ENCODE measurements at regions not wholly inside any gene's neighbourhood (a gene's known extent, or its start where the extent isn't known, plus 50 kb on each side); places are given as distances from the start of the nearest gene placed in this dataset.

DNA sequence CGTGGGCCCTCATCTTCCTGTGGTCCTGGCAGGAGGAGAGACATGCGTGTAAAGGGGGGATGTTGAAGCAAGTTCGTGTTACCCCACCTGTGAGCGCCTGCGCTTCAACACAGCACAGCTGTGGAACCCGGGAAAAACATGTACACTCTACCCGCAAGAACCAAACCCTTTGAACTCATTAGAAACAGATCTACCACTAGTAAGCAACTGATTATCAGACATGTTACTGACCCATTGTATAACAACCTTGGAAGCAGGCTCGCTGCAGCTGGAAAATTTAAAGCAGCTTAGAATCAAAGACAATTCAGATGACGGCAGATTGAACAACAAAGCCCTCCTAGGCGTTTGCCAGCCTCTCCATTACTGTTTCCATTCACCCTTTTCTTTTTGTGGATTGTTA lies 771.7 kb upstream of the SALL3 start:
- DNase-seq (ENCODE audit: low read depth in 6 of 9, low spot score in 9 of 9), result no peak
- Histone ChIP-seq H3K27ac (ENCODE audit: low read depth in 1 of 2, low read length in 1 of 2) (no peak overlapping the region), H3K9me3 (ENCODE audit: control insufficient read depth in 2 of 2, insufficient read depth in 1 of 2, low read length in 1 of 2) (no peaks in the 10 kb centered on the region), H3K27me3 (ENCODE audit: control insufficient read depth in 2 of 2, insufficient read depth in 1 of 2, low read length in 1 of 2) (no peaks in the 10 kb centered on the region), H3K36me3 (ENCODE audit: control insufficient read depth in 2 of 2, insufficient read depth in 2 of 2, low read length in 1 of 2) (no peaks in the 10 kb centered on the region), H3K4me1 (ENCODE audit: control insufficient read depth in 2 of 2, insufficient read depth in 2 of 2, low read length in 2 of 2) (no peaks in the 10 kb centered on the region), H3K4me3 (ENCODE audit: low read length in 2 of 2) (no peak overlapping the region)
- 86% methylated on average over 10 of the region's 10 CpGs for WGBS

- no peaks in the 10 kb centered on the region for H3K36me3 ChIP-seq (ENCODE audit: control insufficient read depth in 2 of 2, insufficient read depth in 2 of 2, low read length in 1 of 2)
- no peak for DNase-seq (ENCODE audit: low read depth in 6 of 9, low spot score in 9 of 9)
- H3K9me3 ChIP-seq (ENCODE audit: control insufficient read depth in 2 of 2, insufficient read depth in 1 of 2, low read length in 1 of 2), result peaks cover 0 to 2% of the 10 kb centered on the region in 2 donors
- H3K4me3 ChIP-seq (ENCODE audit: low read length in 2 of 2), result no peak overlapping the region
- no peaks in the 10 kb centered on the region for H3K4me1 ChIP-seq (ENCODE audit: control insufficient read depth in 2 of 2, insufficient read depth in 2 of 2, low read length in 2 of 2)
- no peaks in the 10 kb centered on the region for H3K27me3 ChIP-seq (ENCODE audit: control insufficient read depth in 2 of 2, insufficient read depth in 1 of 2, low read length in 1 of 2)
- no peak overlapping the region for H3K27ac ChIP-seq (ENCODE audit: low read depth in 1 of 2, low read length in 1 of 2)
- WGBS, result 88% methylated on average over 2 of the region's 2 CpGs
Observed at GRCh38 chr18:78208461-78208860, 771.2 kb upstream of the SALL3 start.

- Histone ChIP-seq H3K27ac (ENCODE audit: low read depth in 1 of 2, low read length in 1 of 2) (no peak overlapping the region), H3K36me3 (ENCODE audit: control insufficient read depth in 2 of 2, insufficient read depth in 2 of 2, low read length in 1 of 2) (no peaks in the 10 kb centered on the region), H3K27me3 (ENCODE audit: control insufficient read depth in 2 of 2, insufficient read depth in 1 of 2, low read length in 1 of 2) (no peaks in the 10 kb centered on the region), H3K4me1 (ENCODE audit: control insufficient read depth in 2 of 2, insufficient read depth in 2 of 2, low read length in 2 of 2) (no peaks in the 10 kb centered on the region), H3K4me3 (ENCODE audit: low read length in 2 of 2) (no peak overlapping the region), H3K9me3 (ENCODE audit: control insufficient read depth in 2 of 2, insufficient read depth in 1 of 2, low read length in 1 of 2) (peaks cover 0 to 14% of the 10 kb centered on the region in 2 donors)
- 92% methylated on average over 15 of the region's 15 CpGs for WGBS
- no peak for DNase-seq (ENCODE audit: low read depth in 6 of 9, low spot score in 9 of 9)
Observed at GRCh38 chr18:78213361-78213994, 766.1 kb upstream of the SALL3 start.

GRCh38 chr18:78221496-78221895 lies 758.1 kb upstream of the SALL3 start:
- Histone ChIP-seq H3K27me3 (ENCODE audit: control insufficient read depth in 2 of 2, insufficient read depth in 1 of 2, low read length in 1 of 2) (no peaks in the 10 kb centered on the region), H3K27ac (ENCODE audit: low read depth in 1 of 2, low read length in 1 of 2) (no peak overlapping the region), H3K36me3 (ENCODE audit: control insufficient read depth in 2 of 2, insufficient read depth in 2 of 2, low read length in 1 of 2) (no peaks in the 10 kb centered on the region), H3K4me1 (ENCODE audit: control insufficient read depth in 2 of 2, insufficient read depth in 2 of 2, low read length in 2 of 2) (no peaks in the 10 kb centered on the region), H3K4me3 (ENCODE audit: low read length in 2 of 2) (no peak overlapping the region), H3K9me3 (ENCODE audit: control insufficient read depth in 2 of 2, insufficient read depth in 1 of 2, low read length in 1 of 2) (no peaks in the 10 kb centered on the region)
- DNase-seq (ENCODE audit: low read depth in 6 of 9, low spot score in 9 of 9), result no peak
- 13% methylated on average over 10 of the region's 10 CpGs for WGBS

- 62% methylated on average over 19 of the region's 19 CpGs for WGBS
- Histone ChIP-seq H3K36me3 (ENCODE audit: control insufficient read depth in 2 of 2, insufficient read depth in 2 of 2, low read length in 1 of 2) (no peaks in the 10 kb centered on the region), H3K27ac (ENCODE audit: low read depth in 1 of 2, low read length in 1 of 2) (no peak overlapping the region), H3K4me3 (ENCODE audit: low read length in 2 of 2) (no peak overlapping the region), H3K27me3 (ENCODE audit: control insufficient read depth in 2 of 2, insufficient read depth in 1 of 2, low read length in 1 of 2) (no peaks in the 10 kb centered on the region), H3K4me1 (ENCODE audit: control insufficient read depth in 2 of 2, insufficient read depth in 2 of 2, low read length in 2 of 2) (no peaks in the 10 kb centered on the region), H3K9me3 (ENCODE audit: control insufficient read depth in 2 of 2, insufficient read depth in 1 of 2, low read length in 1 of 2) (peaks cover 0 to 16% of the 10 kb centered on the region in 2 donors)
- no peak for DNase-seq (ENCODE audit: low read depth in 6 of 9, low spot score in 9 of 9)
Observed at GRCh38 chr18:78228974-78229373, 750.6 kb upstream of the SALL3 start.

DNA sequence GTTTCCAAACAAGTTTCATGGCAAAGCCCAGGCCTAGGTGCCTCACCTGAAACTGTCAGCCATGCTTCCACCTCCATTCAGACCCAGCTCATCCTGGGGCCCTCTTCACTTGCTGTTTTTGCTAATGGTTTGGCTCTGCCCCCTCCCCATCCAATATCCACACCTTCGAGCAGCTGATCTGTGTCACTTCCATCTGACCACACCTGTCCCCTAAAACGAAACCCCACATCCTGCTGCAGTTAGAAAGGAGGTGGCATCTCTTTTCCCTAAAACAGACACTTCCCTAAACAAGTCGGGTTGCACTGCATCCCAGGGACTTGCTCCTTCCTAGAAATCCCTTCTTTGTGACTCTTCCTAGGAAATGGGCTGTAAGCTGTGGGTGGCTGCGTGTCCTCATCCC lies 748.7 kb upstream of the SALL3 start:
- Histone ChIP-seq H3K36me3 (ENCODE audit: control insufficient read depth in 2 of 2, insufficient read depth in 2 of 2, low read length in 1 of 2) (no peaks in the 10 kb centered on the region), H3K9me3 (ENCODE audit: control insufficient read depth in 2 of 2, insufficient read depth in 1 of 2, low read length in 1 of 2) (peaks cover 0 to 16% of the 10 kb centered on the region in 2 donors), H3K4me3 (ENCODE audit: low read length in 2 of 2) (no peak overlapping the region), H3K4me1 (ENCODE audit: control insufficient read depth in 2 of 2, insufficient read depth in 2 of 2, low read length in 2 of 2) (no peaks in the 10 kb centered on the region), H3K27ac (ENCODE audit: low read depth in 1 of 2, low read length in 1 of 2) (no peak overlapping the region), H3K27me3 (ENCODE audit: control insufficient read depth in 2 of 2, insufficient read depth in 1 of 2, low read length in 1 of 2) (no peaks in the 10 kb centered on the region)
- DNase-seq (ENCODE audit: low read depth in 6 of 9, low spot score in 9 of 9), result no peak
- WGBS, result 64% methylated on average over 4 of the region's 4 CpGs

- peaks cover 0 to 10% of the 10 kb centered on the region in 2 donors for H3K9me3 ChIP-seq (ENCODE audit: control insufficient read depth in 2 of 2, insufficient read depth in 1 of 2, low read length in 1 of 2)
- H3K27me3 ChIP-seq (ENCODE audit: control insufficient read depth in 2 of 2, insufficient read depth in 1 of 2, low read length in 1 of 2), result no peaks in the 10 kb centered on the region
- no peaks in the 10 kb centered on the region for H3K4me1 ChIP-seq (ENCODE audit: control insufficient read depth in 2 of 2, insufficient read depth in 2 of 2, low read length in 2 of 2)
- no peak for DNase-seq (ENCODE audit: low read depth in 6 of 9, low spot score in 9 of 9)
- no peak overlapping the region for H3K27ac ChIP-seq (ENCODE audit: low read depth in 1 of 2, low read length in 1 of 2)
- H3K36me3 ChIP-seq (ENCODE audit: control insufficient read depth in 2 of 2, insufficient read depth in 2 of 2, low read length in 1 of 2), result no peaks in the 10 kb centered on the region
- H3K4me3 ChIP-seq (ENCODE audit: low read length in 2 of 2), result no peak overlapping the region
- 89% methylated on average over 11 of the region's 11 CpGs for WGBS
Observed at GRCh38 chr18:78232196-78232595, 747.4 kb upstream of the SALL3 start.

- H3K27me3 ChIP-seq (ENCODE audit: control insufficient read depth in 2 of 2, insufficient read depth in 1 of 2, low read length in 1 of 2), result no peaks in the 10 kb centered on the region
- H3K4me1 ChIP-seq (ENCODE audit: control insufficient read depth in 2 of 2, insufficient read depth in 2 of 2, low read length in 2 of 2), result no peaks in the 10 kb centered on the region
- H3K27ac ChIP-seq (ENCODE audit: low read depth in 1 of 2, low read length in 1 of 2), result no peak overlapping the region
- no peaks in the 10 kb centered on the region for H3K36me3 ChIP-seq (ENCODE audit: control insufficient read depth in 2 of 2, insufficient read depth in 2 of 2, low read length in 1 of 2)
- no peak for DNase-seq (ENCODE audit: low read depth in 6 of 9, low spot score in 9 of 9)
- WGBS, result 93% methylated on average over 12 of the region's 12 CpGs
- no peaks in the 10 kb centered on the region for H3K9me3 ChIP-seq (ENCODE audit: control insufficient read depth in 2 of 2, insufficient read depth in 1 of 2, low read length in 1 of 2)
- no peak overlapping the region for H3K4me3 ChIP-seq (ENCODE audit: low read length in 2 of 2)
Observed at GRCh38 chr18:78237864-78238263, 741.8 kb upstream of the SALL3 start.

DNA sequence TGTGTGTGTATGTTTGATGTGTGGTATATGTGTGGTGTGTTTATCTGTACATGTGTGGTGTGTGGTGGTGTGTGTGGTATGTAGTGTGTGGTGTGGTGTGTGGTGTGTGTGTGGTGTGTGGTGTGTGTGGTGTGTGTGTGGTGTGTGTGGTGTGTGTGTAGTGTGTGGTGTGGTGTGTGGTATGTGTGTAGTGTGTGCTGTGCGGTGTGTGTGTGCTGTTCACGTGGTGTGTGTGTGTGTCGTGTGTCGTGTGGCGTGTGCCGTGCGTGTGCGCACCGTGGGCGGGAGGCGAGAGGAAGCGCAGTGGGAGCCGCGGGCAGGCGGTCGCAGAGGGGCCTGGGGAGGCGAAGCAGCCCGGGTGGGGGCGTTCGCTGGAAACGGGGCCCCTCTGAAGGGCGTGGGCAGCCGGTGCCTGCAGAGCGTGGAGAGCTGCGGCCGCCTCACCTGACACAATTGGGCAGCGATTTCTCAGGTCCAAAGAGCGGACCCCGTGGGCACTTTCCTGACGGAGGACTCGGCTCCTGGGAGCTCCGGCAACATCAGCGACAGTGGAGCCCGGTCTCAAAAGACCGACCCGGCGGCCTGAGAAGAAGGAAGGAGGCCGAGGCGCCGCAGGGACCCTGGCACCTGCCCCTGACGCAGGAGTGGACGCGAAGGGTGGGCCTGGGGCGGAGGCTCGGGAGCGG lies 741.1 kb upstream of the SALL3 start:
- 96% methylated on average over 46 of the region's 46 CpGs for WGBS

More for the DNA sequence above, 741.1 kb upstream of the SALL3 start:
- no peaks in the 10 kb centered on the region for H3K9me3 ChIP-seq (ENCODE audit: control insufficient read depth in 2 of 2, insufficient read depth in 1 of 2, low read length in 1 of 2)
- H3K4me3 ChIP-seq (ENCODE audit: low read length in 2 of 2), result no peak overlapping the region
- no peaks in the 10 kb centered on the region for H3K4me1 ChIP-seq (ENCODE audit: control insufficient read depth in 2 of 2, insufficient read depth in 2 of 2, low read length in 2 of 2)
- DNase-seq (ENCODE audit: low read depth in 6 of 9, low spot score in 9 of 9), result no peak
- H3K27me3 ChIP-seq (ENCODE audit: control insufficient read depth in 2 of 2, insufficient read depth in 1 of 2, low read length in 1 of 2), result no peaks in the 10 kb centered on the region
- H3K27ac ChIP-seq (ENCODE audit: low read depth in 1 of 2, low read length in 1 of 2), result no peak overlapping the region
- H3K36me3 ChIP-seq (ENCODE audit: control insufficient read depth in 2 of 2, insufficient read depth in 2 of 2, low read length in 1 of 2), result no peaks in the 10 kb centered on the region

Measured in thymus (tissue), 11 donors.